CD14-positive monocyte (primary cell): ENCODE measurements at regions not wholly inside any gene's neighbourhood (a gene's known extent, or its start where the extent isn't known, plus 50 kb on each side); places are given as distances from the start of the nearest gene placed in this dataset.

Source experiments
- DNase-seq, 3 donors: peaks; one replicate each; pipeline ENCODE4 v3.0.0-alpha.2; 2011 to 2022
- H2AFZ ChIP-seq: 2 replicates; pipeline ENCODE4 v1.6.0; 2012; ENCODE audit warnings: mild to moderate bottlenecking, low read depth, low read length, inconsistent platforms; ENCODE audit not compliant: insufficient read depth, poor library complexity, severe bottlenecking
- H3K27ac ChIP-seq, 2 donors: 1 replicate in 1 of 2; 2 replicates in 1 of 2; pipeline ENCODE4 v1.5.1; 2012 to 2013; ENCODE audit warnings: low read length in 2 of 2, control low read depth in 1 of 2, inconsistent platforms in 1 of 2, low read depth in 1 of 2, mild to moderate bottlenecking in 1 of 2
- H3K27me3 ChIP-seq, 2 donors: one replicate each; pipeline versions ENCODE4 v1.6.0 to v1.6.1; 2011 to 2013; ENCODE audit warnings: low read length in 2 of 2; ENCODE audit not compliant: control insufficient read depth in 2 of 2, insufficient read depth in 2 of 2
- H3K36me3 ChIP-seq, 2 donors: replicated peaks in 1 of 2; 1 replicate in 1 of 2; 2 replicates in 1 of 2; pipeline versions ENCODE4 v1.5.1 to v1.6.1; 2012 to 2013; ENCODE audit warnings: low read length in 2 of 2, control low read depth in 1 of 2, inconsistent platforms in 1 of 2, mild to moderate bottlenecking in 1 of 2; ENCODE audit not compliant: insufficient read depth in 2 of 2, control insufficient read depth in 1 of 2
- H3K4me1 ChIP-seq, 2 donors: 1 replicate in 1 of 2; 2 replicates in 1 of 2; pipeline versions ENCODE4 v1.5.1 to v1.6.1; 2012 to 2013; ENCODE audit warnings: low read length in 2 of 2, control low read depth in 1 of 2, inconsistent platforms in 1 of 2, mild to moderate bottlenecking in 1 of 2, moderate library complexity in 1 of 2; ENCODE audit not compliant: insufficient read depth in 2 of 2, control insufficient read depth in 1 of 2
- H3K4me2 ChIP-seq: replicated peaks from 2 replicates; pipeline ENCODE3; 2012; ENCODE audit warnings: low read length, moderate library complexity, mild to moderate bottlenecking; ENCODE audit not compliant: poor library complexity, severe bottlenecking; ENCODE audit errors: extremely low read depth
- H3K4me3 ChIP-seq, 3 experiments: fragments of 200-600 bp in 1 of 3; sonication (generic) in 1 of 3; replicated peaks in 1 of 3; 1 replicate in 2 of 3; 2 replicates in 1 of 3; pipeline ENCODE4 v1.5.1; 2011 to 2013; ENCODE audit warnings: low read length in 3 of 3, mild to moderate bottlenecking in 3 of 3, control low read depth in 2 of 3, low read depth in 2 of 3, inconsistent platforms in 1 of 3, moderate library complexity in 1 of 3
- H3K79me2 ChIP-seq: 2 replicates; pipeline ENCODE4 v1.6.0; 2012; ENCODE audit warnings: mild to moderate bottlenecking, control low read depth, inconsistent platforms, low read length, moderate library complexity; ENCODE audit not compliant: insufficient read depth
- H3K9ac ChIP-seq: 2 replicates; pipeline ENCODE4 v1.6.0; 2017; ENCODE audit warnings: low read length, mild to moderate bottlenecking; ENCODE audit not compliant: insufficient read depth, poor library complexity, severe bottlenecking
- H3K9me3 ChIP-seq, 2 donors: replicated peaks in 1 of 2; 1 replicate in 1 of 2; 2 replicates in 1 of 2; pipeline versions ENCODE4 v1.5.1 to v1.6.1; 2012 to 2013; ENCODE audit warnings: low read length in 2 of 2, control low read depth in 1 of 2; ENCODE audit not compliant: control insufficient read depth in 1 of 2, insufficient read depth in 1 of 2
- H4K20me1 ChIP-seq: 2 replicates; pipeline ENCODE4 v1.6.0; 2012; ENCODE audit warnings: mild to moderate bottlenecking, low read length, control low read depth, moderate library complexity; ENCODE audit not compliant: insufficient read depth
- H3K27ac Mint-ChIP-seq, 7 donors: one replicate each; pipeline ENCODE4 v1.8.0; 2020; ENCODE audit warnings: mild to moderate bottlenecking in 7 of 7, mixed read lengths in 7 of 7, moderate library complexity in 6 of 7, inconsistent platforms in 2 of 7
- H3K27me3 Mint-ChIP-seq, 3 donors: one replicate each; pipeline ENCODE4 v1.8.0; 2021 to 2022; ENCODE audit warnings: low read depth in 3 of 3, mild to moderate bottlenecking in 3 of 3, mixed read lengths in 3 of 3, moderate library complexity in 3 of 3, inconsistent platforms in 1 of 3
- H3K36me3 Mint-ChIP-seq, 2 donors: one replicate each; pipeline ENCODE4 v1.8.0; 2020; ENCODE audit warnings: mixed read lengths in 2 of 2, inconsistent platforms in 1 of 2, mild to moderate bottlenecking in 1 of 2
- H3K4me1 Mint-ChIP-seq: one replicate; pipeline ENCODE4 v1.8.0; 2020; ENCODE audit warnings: mild to moderate bottlenecking, mixed read lengths
- H3K4me3 Mint-ChIP-seq, 2 donors: one replicate each; pipeline ENCODE4 v1.8.0; 2020; ENCODE audit warnings: mild to moderate bottlenecking in 2 of 2, mixed read lengths in 2 of 2, moderate library complexity in 1 of 2
- H3K9me3 Mint-ChIP-seq, 7 donors: one replicate each; pipeline ENCODE4 v1.8.0; 2020 to 2022; ENCODE audit warnings: mixed read lengths in 7 of 7, mild to moderate bottlenecking in 6 of 7, moderate library complexity in 6 of 7, inconsistent platforms in 2 of 7
- WGBS: methylation state at CpG from one replicate; pipeline ENCODE4 v1.1.5; 2013; ENCODE audit warnings: missing lambda C conversion rate; ENCODE audit not compliant: insufficient coverage; 5-methylcytosine and 5-hydroxymethylcytosine counted together
- intact Hi-C, 2 donors: fragments of 100-400 bp; cut with micrococcal nuclease; formaldehyde crosslinking; loops; one replicate each; pipeline versions ENCODE4 v1.15.0 to v1.15.1; 2023
- TF ChIP-seq, protein P1 (sequence below): fragments of 200-600 bp; IDR thresholded peaks from one replicate; pipeline ENCODE4 v1.8.0; 2022; ENCODE audit warnings: antibody characterized with exemption, mild to moderate bottlenecking

DNA sequence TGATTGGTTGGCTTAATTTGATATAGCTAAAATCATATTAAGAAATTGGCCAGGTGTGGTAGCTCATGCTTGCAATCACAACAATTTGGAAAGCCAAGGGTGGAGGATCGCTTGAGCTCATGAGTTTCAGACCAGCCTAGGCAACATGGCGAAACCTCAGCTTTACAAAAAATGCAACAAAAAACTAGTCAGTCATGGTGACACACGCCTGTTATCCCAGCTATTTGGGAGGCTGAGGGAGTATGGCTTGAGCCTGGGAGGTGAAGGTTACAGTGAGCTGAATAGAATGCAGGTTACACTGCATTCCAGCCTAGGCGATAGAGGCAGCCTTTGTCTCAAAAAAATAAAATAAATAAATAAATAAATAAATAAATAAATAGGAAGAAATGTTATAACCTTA lies 1579.6 kb upstream of the SLC10A2 start:
- intact Hi-C loops: no loop called here
- DNase-seq: no peak
- Mint-ChIP-seq H3K4me3 (no peak overlapping the region), H3K9me3 (peaks cover 0 to 10% (median 6%) of the 10 kb centered on the region in 7 donors), H3K27me3 (no peaks in the 10 kb centered on the region), H3K36me3 (no peaks in the 10 kb centered on the region), H3K4me1 (no peaks in the 10 kb centered on the region), H3K27ac (no peak overlapping the region)
- WGBS: 100% methylated on average over 1 of the region's 4 CpGs
- H3K4me2 ChIP-seq: no peak overlapping the region
- no peaks in the 10 kb centered on the region for H4K20me1 ChIP-seq
- no peaks in the 10 kb centered on the region for H3K4me1 ChIP-seq
- no peak overlapping the region for H3K4me3 ChIP-seq
- H3K9ac ChIP-seq: no peak overlapping the region
- no peaks in the 10 kb centered on the region for H3K27me3 ChIP-seq
- no peaks in the 10 kb centered on the region for H3K36me3 ChIP-seq
- peaks cover 0 to 3% of the 10 kb centered on the region in 2 donors for H3K9me3 ChIP-seq
- H3K79me2 ChIP-seq: no peaks in the 10 kb centered on the region
- no peak overlapping the region for H3K27ac ChIP-seq
- TF ChIP-seq, protein P1, sequence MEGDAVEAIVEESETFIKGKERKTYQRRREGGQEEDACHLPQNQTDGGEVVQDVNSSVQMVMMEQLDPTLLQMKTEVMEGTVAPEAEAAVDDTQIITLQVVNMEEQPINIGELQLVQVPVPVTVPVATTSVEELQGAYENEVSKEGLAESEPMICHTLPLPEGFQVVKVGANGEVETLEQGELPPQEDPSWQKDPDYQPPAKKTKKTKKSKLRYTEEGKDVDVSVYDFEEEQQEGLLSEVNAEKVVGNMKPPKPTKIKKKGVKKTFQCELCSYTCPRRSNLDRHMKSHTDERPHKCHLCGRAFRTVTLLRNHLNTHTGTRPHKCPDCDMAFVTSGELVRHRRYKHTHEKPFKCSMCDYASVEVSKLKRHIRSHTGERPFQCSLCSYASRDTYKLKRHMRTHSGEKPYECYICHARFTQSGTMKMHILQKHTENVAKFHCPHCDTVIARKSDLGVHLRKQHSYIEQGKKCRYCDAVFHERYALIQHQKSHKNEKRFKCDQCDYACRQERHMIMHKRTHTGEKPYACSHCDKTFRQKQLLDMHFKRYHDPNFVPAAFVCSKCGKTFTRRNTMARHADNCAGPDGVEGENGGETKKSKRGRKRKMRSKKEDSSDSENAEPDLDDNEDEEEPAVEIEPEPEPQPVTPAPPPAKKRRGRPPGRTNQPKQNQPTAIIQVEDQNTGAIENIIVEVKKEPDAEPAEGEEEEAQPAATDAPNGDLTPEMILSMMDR: no peak
- no peak overlapping the region for H2AFZ ChIP-seq

DNA sequence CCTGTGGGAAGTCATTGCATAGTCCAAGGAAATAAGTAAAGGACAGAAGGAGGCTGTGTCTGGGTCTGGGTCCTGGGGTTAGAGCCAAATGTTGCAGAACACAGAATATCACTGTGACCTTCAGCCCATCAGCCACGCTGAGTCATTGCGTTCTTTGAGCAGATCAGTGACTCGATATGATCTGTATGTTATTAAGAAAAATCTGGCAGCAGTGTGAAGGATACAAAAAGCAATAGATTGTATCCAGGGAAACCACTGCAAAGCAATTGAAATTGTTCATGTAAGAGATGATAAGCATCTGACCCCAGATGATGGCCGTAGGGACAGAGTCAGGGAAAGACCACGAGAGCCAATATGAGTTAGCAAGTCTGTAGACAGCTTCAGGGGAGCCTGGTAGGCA lies 1575.1 kb upstream of the SLC10A2 start:
- H3K4me3 Mint-ChIP-seq: no peak overlapping the region
- no peak overlapping the region for H3K9ac ChIP-seq
- H3K9me3 Mint-ChIP-seq: peaks cover 0 to 5% (median 3%) of the 10 kb centered on the region in 7 donors
- no peaks in the 10 kb centered on the region for H3K27me3 Mint-ChIP-seq
- no peaks in the 10 kb centered on the region for H4K20me1 ChIP-seq
- no peaks in the 10 kb centered on the region for H3K4me1 Mint-ChIP-seq
- no peaks in the 10 kb centered on the region for H3K4me1 ChIP-seq
- no peaks in the 10 kb centered on the region for H3K79me2 ChIP-seq
- H3K27ac Mint-ChIP-seq: no peak overlapping the region
- no peaks in the 10 kb centered on the region for H3K36me3 ChIP-seq
- H3K27me3 ChIP-seq: no peaks in the 10 kb centered on the region
- no peaks in the 10 kb centered on the region for H3K36me3 Mint-ChIP-seq
- TF ChIP-seq, protein P1: no peak
- no peak overlapping the region for H3K4me3 ChIP-seq
- no peak for DNase-seq
- intact Hi-C loops: no loop called here
- H3K9me3 ChIP-seq: no peaks in the 10 kb centered on the region
- no peak overlapping the region for H2AFZ ChIP-seq
- 69% methylated on average over 3 of the region's 5 CpGs for WGBS
- H3K27ac ChIP-seq: no peak overlapping the region
- H3K4me2 ChIP-seq: no peak overlapping the region
